GM18951 (cell line): ENCODE measurements at regions not wholly inside any gene's neighbourhood (a gene's known extent, or its start where the extent isn't known, plus 50 kb on each side); places are given as distances from the start of the nearest gene placed in this dataset.

Experiments used
- POLR2A ChIP-seq: IDR thresholded peaks from 4 replicates; pipeline ENCODE4 v1.6.1; 2011; ENCODE audit warnings: mild to moderate bottlenecking; ENCODE audit not compliant: insufficient read length, insufficient read depth; ENCODE audit errors: extremely low read depth
- in situ Hi-C: fragments of 300-500 bp; cut with MboI; formaldehyde crosslinking; loops from one replicate; pipeline ENCODE4 v1.12.0; 2022; ENCODE audit warnings: low sequenced_read_pairs, mixed read lengths, inconsistent platforms; ENCODE audit not compliant: unreplicated experiment

- no peak for TF ChIP-seq POLR2A
- in situ Hi-C loops, result no loop called here
Measured at GRCh38 chr3:31133541-31133940, 239.1 kb upstream of the GADL1 start.

GRCh38 chr3:31135546-31135945, 241.1 kb upstream of the GADL1 start:
- in situ Hi-C loops, result no loop called here
- TF ChIP-seq POLR2A, result no peak

GRCh38 chr3:31137718-31138465, 243.4 kb upstream of the GADL1 start:
- TF ChIP-seq POLR2A, result no peak
- in situ Hi-C loops, result no loop called here

- TF ChIP-seq POLR2A, result no peak
- in situ Hi-C loops, result no loop called here
Measured at GRCh38 chr3:31140470-31140869, 246.0 kb upstream of the GADL1 start.

- in situ Hi-C loops, result no loop called here
- TF ChIP-seq POLR2A, result no peak
Measured at GRCh38 chr3:31142139-31142538, 247.7 kb upstream of the GADL1 start.

- TF ChIP-seq POLR2A, result no peak
- in situ Hi-C loops, result no loop called here
Measured at GRCh38 chr3:31142543-31142942, 248.1 kb upstream of the GADL1 start.

GRCh38 chr3:31145062-31145461, 250.6 kb upstream of the GADL1 start:
- in situ Hi-C loops, result no loop called here
- no peak for TF ChIP-seq POLR2A

- in situ Hi-C loops, result no loop called here
- no peak for TF ChIP-seq POLR2A
Measured at GRCh38 chr3:31147550-31147949, 253.1 kb upstream of the GADL1 start.

GRCh38 chr3:31157047-31157694, 262.7 kb upstream of the GADL1 start:
- in situ Hi-C loops, result no loop called here
- TF ChIP-seq POLR2A, result no peak

GRCh38 chr3:31157893-31158620, 263.6 kb upstream of the GADL1 start:
- in situ Hi-C loops, result no loop called here
- TF ChIP-seq POLR2A, result no peak

GRCh38 chr3:31159331-31160039, 265.0 kb upstream of the GADL1 start:
- in situ Hi-C loops, result no loop called here
- no peak for TF ChIP-seq POLR2A

GRCh38 chr3:31161889-31162288, 267.4 kb upstream of the GADL1 start:
- no peak for TF ChIP-seq POLR2A
- in situ Hi-C loops, result no loop called here

GRCh38 chr3:31164381-31164780, 269.9 kb upstream of the GADL1 start:
- in situ Hi-C loops, result no loop called here
- no peak for TF ChIP-seq POLR2A

GRCh38 chr3:31165399-31165860, 271.0 kb upstream of the GADL1 start:
- no peak for TF ChIP-seq POLR2A

More at GRCh38 chr3:31165399-31165860, 271.0 kb upstream of the GADL1 start:
- in situ Hi-C loops, result no loop called here
